Thoracic aorta (tissue), 2 donors: ENCODE measurements at regions not wholly inside any gene's neighbourhood (a gene's known extent, or its start where the extent isn't known, plus 50 kb on each side); places are given as distances from the start of the nearest gene placed in this dataset.

Experiments
- ATAC-seq: fragments of 150-250 bp; one replicate; pipeline ENCODE4 v1.8.0; 2017; ENCODE audit warnings: low read depth; ENCODE audit not compliant: insufficient number of reproducible peaks, low FRiP score
- DNase-seq: peaks from one replicate; pipeline ENCODE4 v3.0.0-alpha.2; 2020; ENCODE audit warnings: low spot score
- H3K27ac ChIP-seq, 2 donors: fragments of 200-600 bp; sonication (generic); 1 replicate in 1 of 2; 2 replicates in 1 of 2; pipeline ENCODE4 v1.5.1; 2016; ENCODE audit warnings: mild to moderate bottlenecking in 2 of 2, moderate library complexity in 2 of 2
- H3K27me3 ChIP-seq: fragments of 200-600 bp; sonication (generic); replicated peaks from 2 replicates; pipeline ENCODE4 v1.6.0; 2016; ENCODE audit warnings: mild to moderate bottlenecking; ENCODE audit not compliant: insufficient read depth
- H3K36me3 ChIP-seq: fragments of 200-600 bp; sonication (generic); one replicate; pipeline ENCODE4 v1.5.1; 2016
- H3K4me1 ChIP-seq, 2 donors: fragments of 200-600 bp; sonication (generic); 1 replicate in 1 of 2; 2 replicates in 1 of 2; pipeline versions ENCODE4 v1.5.1 to v1.6.0; 2016; ENCODE audit warnings: low read depth in 2 of 2, mild to moderate bottlenecking in 1 of 2; ENCODE audit not compliant: control insufficient read depth in 1 of 2
- H3K4me3 ChIP-seq: fragments of 200-600 bp; sonication (generic); 2 replicates; pipeline ENCODE4 v1.5.1; 2016; ENCODE audit warnings: mild to moderate bottlenecking
- H3K9me3 ChIP-seq: fragments of 200-600 bp; sonication (generic); 2 replicates; pipeline ENCODE4 v1.5.1; 2016
- CTCF ChIP-seq: fragments of 200-600 bp; sonication (generic); IDR thresholded peaks from one replicate; pipeline ENCODE4 v1.5.1; 2019; ENCODE audit warnings: antibody characterized with exemption

GRCh38 chr13:33934343-33934742 lies 116.4 kb downstream of the RFC3 start:
- H3K9me3 ChIP-seq = no peaks in the 10 kb centered on the region
- H3K4me1 ChIP-seq = peaks cover 0 to 8% of the 10 kb centered on the region in 2 donors
- ATAC-seq (no peak), DNase-seq (no peak)
- H3K4me3 ChIP-seq = no peak overlapping the region
- no peak overlapping the region for H3K27ac ChIP-seq
- no peaks in the 10 kb centered on the region for H3K27me3 ChIP-seq
- TF ChIP-seq CTCF = no peak
- H3K36me3 ChIP-seq = no peaks in the 10 kb centered on the region

GRCh38 chr13:33934951-33935371 lies 117.0 kb downstream of the RFC3 start:
- Histone ChIP-seq H3K9me3 (no peaks in the 10 kb centered on the region), H3K4me1 (peaks cover 0 to 8% of the 10 kb centered on the region in 2 donors), H3K4me3 (no peak overlapping the region), H3K27me3 (no peaks in the 10 kb centered on the region), H3K36me3 (no peaks in the 10 kb centered on the region), H3K27ac (no peak overlapping the region)
- DNase-seq (no peak), ATAC-seq (no peak)
- no peak for TF ChIP-seq CTCF

GRCh38 chr13:33935969-33936368 lies 118.0 kb downstream of the RFC3 start:
- Histone ChIP-seq H3K36me3 (no peaks in the 10 kb centered on the region), H3K27ac (no peak overlapping the region), H3K4me3 (no peak overlapping the region), H3K9me3 (no peaks in the 10 kb centered on the region), H3K4me1 (peaks cover 0 to 8% of the 10 kb centered on the region in 2 donors), H3K27me3 (no peaks in the 10 kb centered on the region)
- DNase-seq (no peak), ATAC-seq (no peak)
- no peak for TF ChIP-seq CTCF

- no peak for TF ChIP-seq CTCF
- Histone ChIP-seq H3K36me3 (no peaks in the 10 kb centered on the region), H3K4me1 (peaks cover 0 to 8% of the 10 kb centered on the region in 2 donors), H3K27me3 (no peaks in the 10 kb centered on the region), H3K4me3 (no peak overlapping the region), H3K9me3 (no peaks in the 10 kb centered on the region), H3K27ac (no peak overlapping the region)
- DNase-seq (no peak), ATAC-seq (no peak)
Observed at GRCh38 chr13:33937373-33938098, 119.6 kb downstream of the RFC3 start.

GRCh38 chr13:33940256-33940655 lies 122.3 kb downstream of the RFC3 start:
- DNase-seq (no peak), ATAC-seq (no peak)
- Histone ChIP-seq H3K36me3 (no peaks in the 10 kb centered on the region), H3K9me3 (no peaks in the 10 kb centered on the region), H3K4me1 (peaks cover 0 to 2% of the 10 kb centered on the region in 2 donors), H3K4me3 (no peak overlapping the region), H3K27ac (no peak overlapping the region), H3K27me3 (no peaks in the 10 kb centered on the region)
- no peak for TF ChIP-seq CTCF
